Colonic mucosa (tissue), 4 donors: ENCODE measurements at regions not wholly inside any gene's neighbourhood (a gene's known extent, or its start where the extent isn't known, plus 50 kb on each side); places are given as distances from the start of the nearest gene placed in this dataset.

Experiments used
- DNase-seq: peaks from one replicate; pipeline ENCODE4 v3.0.0-alpha.2; 2020
- H3K27ac ChIP-seq: fragments of 200-600 bp; one replicate; pipeline ENCODE4 v1.8.0; 2021
- H3K27me3 ChIP-seq: fragments of 200-600 bp; one replicate; pipeline ENCODE4 v1.8.0; 2021
- H3K36me3 ChIP-seq: fragments of 200-600 bp; one replicate; pipeline ENCODE4 v1.8.0; 2021
- H3K4me1 ChIP-seq: fragments of 200-600 bp; one replicate; pipeline ENCODE4 v1.8.0; 2021; ENCODE audit warnings: mild to moderate bottlenecking
- H3K4me3 ChIP-seq: fragments of 200-600 bp; one replicate; pipeline ENCODE4 v1.8.0; 2021
- H3K9ac ChIP-seq, 2 donors: one replicate each; pipeline ENCODE4 v1.7.0; 2013; ENCODE audit warnings: control low read depth in 2 of 2, low read depth in 2 of 2, low read length in 2 of 2
- H3K9me3 ChIP-seq: fragments of 200-600 bp; one replicate; pipeline ENCODE4 v1.8.0; 2021
- intact Hi-C: fragments of 100-400 bp; cut with DNase I; formaldehyde crosslinking; loops from one replicate; pipeline ENCODE4 v1.14.1; 2022
- TF ChIP-seq, protein P1 (sequence below): fragments of 200-600 bp; IDR thresholded peaks from one replicate; pipeline ENCODE4 v1.8.0; 2022; ENCODE audit warnings: antibody characterized with exemption, mild to moderate bottlenecking
- donor health status: healthy.
- donor health status: DM: no; HTN: no; CAD: no.
- donor health status: DM: no; HTN: no; CAD: no.

DNA sequence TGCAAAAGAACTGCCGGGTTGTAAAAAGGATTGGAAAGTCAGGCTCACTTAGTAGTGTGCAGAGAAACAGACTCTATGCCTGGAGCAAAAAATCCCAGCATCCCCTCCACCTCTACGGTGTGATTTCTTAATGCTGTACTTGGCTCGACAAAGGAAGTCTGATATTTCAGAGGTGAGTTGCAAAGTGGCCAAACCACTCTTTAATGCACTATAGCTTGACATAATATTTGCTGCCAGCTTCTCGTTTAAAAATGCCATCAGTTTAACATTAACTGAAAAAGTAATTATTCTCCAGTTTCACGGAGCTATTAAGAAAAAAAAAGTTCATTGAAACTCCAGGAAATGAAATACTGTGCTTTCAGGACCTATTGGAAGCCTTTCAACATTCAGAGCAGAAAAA is 448.3 kb upstream of the ZFP42 start:
- intact Hi-C loops: no loop called here
- Histone ChIP-seq H3K27me3 (no peaks in the 10 kb centered on the region), H3K9ac (no peak overlapping the region), H3K4me1 (no peaks in the 10 kb centered on the region), H3K9me3 (no peaks in the 10 kb centered on the region), H3K36me3 (no peaks in the 10 kb centered on the region), H3K4me3 (no peak overlapping the region), H3K27ac (no peak overlapping the region)
- no peak for DNase-seq
- TF ChIP-seq, protein P1, sequence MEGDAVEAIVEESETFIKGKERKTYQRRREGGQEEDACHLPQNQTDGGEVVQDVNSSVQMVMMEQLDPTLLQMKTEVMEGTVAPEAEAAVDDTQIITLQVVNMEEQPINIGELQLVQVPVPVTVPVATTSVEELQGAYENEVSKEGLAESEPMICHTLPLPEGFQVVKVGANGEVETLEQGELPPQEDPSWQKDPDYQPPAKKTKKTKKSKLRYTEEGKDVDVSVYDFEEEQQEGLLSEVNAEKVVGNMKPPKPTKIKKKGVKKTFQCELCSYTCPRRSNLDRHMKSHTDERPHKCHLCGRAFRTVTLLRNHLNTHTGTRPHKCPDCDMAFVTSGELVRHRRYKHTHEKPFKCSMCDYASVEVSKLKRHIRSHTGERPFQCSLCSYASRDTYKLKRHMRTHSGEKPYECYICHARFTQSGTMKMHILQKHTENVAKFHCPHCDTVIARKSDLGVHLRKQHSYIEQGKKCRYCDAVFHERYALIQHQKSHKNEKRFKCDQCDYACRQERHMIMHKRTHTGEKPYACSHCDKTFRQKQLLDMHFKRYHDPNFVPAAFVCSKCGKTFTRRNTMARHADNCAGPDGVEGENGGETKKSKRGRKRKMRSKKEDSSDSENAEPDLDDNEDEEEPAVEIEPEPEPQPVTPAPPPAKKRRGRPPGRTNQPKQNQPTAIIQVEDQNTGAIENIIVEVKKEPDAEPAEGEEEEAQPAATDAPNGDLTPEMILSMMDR: no peak

DNA sequence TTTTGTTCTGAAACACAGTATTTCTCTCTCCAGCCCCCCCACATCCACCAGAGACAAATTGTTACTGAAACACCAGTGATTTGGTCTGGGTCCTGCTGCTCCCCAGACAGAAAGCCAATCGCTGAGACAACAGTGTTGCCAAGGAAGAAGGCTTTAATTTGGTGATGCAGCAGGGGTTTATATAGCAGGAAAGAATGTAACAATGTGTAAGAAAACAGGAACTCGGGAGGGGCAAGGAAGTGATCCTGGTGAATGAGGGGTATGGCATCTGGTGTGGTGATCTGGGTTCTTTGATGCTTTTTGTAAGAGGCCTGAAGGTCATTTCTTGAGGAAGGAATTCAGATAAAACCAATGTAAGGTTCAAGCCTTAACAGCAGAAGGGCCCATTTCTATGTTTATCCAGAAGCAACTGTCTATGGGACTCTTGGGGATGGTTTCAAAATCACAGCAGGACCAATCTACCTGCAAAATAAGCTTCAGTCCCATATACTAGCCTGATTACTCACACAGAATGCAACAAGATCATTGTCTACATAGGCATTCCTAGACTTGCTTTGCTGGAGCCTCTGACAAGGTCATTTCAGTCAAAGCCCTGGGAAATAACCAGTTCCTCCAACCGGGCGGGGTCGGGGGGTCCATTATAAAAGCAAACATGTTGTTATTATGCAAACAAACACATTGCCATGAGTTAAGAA is 445.2 kb upstream of the ZFP42 start:
- no peak overlapping the region for H3K4me3 ChIP-seq
- intact Hi-C loops: no loop called here
- H3K36me3 ChIP-seq: no peaks in the 10 kb centered on the region
- no peak for DNase-seq
- TF ChIP-seq, protein P1: no peak
- H3K9me3 ChIP-seq: no peaks in the 10 kb centered on the region
- no peak overlapping the region for H3K9ac ChIP-seq
- H3K4me1 ChIP-seq: no peaks in the 10 kb centered on the region
- no peaks in the 10 kb centered on the region for H3K27me3 ChIP-seq
- no peak overlapping the region for H3K27ac ChIP-seq

DNA sequence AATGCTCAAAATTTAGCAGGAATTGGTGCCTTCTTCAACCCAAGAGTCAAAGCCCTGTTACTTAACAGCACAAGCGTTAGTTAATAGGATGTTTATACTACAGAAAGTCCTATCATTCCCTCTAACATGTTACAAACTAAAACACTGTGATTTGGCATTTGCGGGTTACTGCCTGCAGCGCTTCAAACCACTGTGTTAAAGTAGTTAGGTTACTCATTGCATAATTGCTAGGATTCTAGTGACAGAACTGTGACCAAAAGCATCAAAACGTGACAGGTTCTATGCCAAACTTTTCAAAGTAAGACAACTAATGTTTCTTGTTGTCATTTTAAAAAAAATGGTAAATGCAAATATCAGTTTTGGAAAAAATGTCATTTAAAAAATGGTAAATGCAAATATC is 442.8 kb upstream of the ZFP42 start:
- Histone ChIP-seq H3K36me3 (no peaks in the 10 kb centered on the region), H3K4me1 (no peaks in the 10 kb centered on the region), H3K9me3 (no peaks in the 10 kb centered on the region), H3K27me3 (no peaks in the 10 kb centered on the region), H3K9ac (no peak overlapping the region), H3K27ac (no peak overlapping the region), H3K4me3 (no peak overlapping the region)
- TF ChIP-seq, protein P1: no peak
- intact Hi-C loops: no loop called here
- DNase-seq: no peak

DNA sequence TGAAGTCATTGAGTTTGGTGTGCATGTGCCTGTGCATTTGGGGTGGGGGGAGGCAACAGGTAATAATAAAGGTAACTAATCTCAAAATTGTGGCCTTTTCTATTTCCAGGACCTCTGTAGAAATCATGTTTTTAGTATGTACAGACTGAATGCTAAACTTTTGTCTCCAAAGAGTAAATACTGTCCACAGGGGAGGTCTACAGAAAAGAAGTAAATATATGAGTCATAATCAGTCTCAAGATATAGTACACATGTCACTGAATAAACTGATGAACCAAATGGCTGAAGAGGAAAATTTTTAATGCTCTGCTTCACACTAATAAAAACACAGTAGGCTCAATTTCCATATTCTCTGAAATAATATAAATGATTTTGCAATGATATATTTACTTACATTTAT is 440.4 kb upstream of the ZFP42 start:
- intact Hi-C loops: no loop called here

DNA sequence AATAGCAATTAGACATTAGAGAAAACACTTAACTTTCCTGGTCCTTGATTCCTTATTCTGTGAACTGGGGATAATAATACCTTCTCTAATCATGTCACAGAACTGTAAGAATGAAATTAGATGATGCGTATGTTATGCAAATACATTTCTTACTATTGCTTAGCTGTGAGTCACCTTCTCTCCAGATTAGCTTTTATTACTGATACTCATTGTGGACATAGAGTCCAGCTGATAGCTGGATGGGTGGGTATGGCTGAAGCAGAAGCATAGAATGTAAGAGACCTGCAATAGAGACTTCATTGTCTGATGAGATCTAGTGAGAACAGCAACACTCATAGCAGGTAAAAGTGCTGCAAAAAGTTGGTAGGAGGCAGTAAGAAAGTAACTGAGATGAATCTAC is 437.2 kb upstream of the ZFP42 start:
- no peaks in the 10 kb centered on the region for H3K9me3 ChIP-seq
- H3K9ac ChIP-seq: no peak overlapping the region
- TF ChIP-seq, protein P1: no peak
- intact Hi-C loops: no loop called here
- no peaks in the 10 kb centered on the region for H3K4me1 ChIP-seq
- no peaks in the 10 kb centered on the region for H3K36me3 ChIP-seq
- DNase-seq: no peak
- no peak overlapping the region for H3K4me3 ChIP-seq
- H3K27me3 ChIP-seq: no peaks in the 10 kb centered on the region
- no peak overlapping the region for H3K27ac ChIP-seq

More for the DNA sequence above, 440.4 kb upstream of the ZFP42 start:
- Histone ChIP-seq H3K36me3 (no peaks in the 10 kb centered on the region), H3K9ac (no peak overlapping the region), H3K4me1 (no peaks in the 10 kb centered on the region), H3K27ac (no peak overlapping the region), H3K4me3 (no peak overlapping the region), H3K9me3 (no peaks in the 10 kb centered on the region), H3K27me3 (no peaks in the 10 kb centered on the region)
- TF ChIP-seq, protein P1: no peak
- no peak for DNase-seq
